Osteoblast (primary cell): ENCODE measurements at regions not wholly inside any gene's neighbourhood (a gene's known extent, or its start where the extent isn't known, plus 50 kb on each side); places are given as distances from the start of the nearest gene placed in this dataset.
"Not testable (repeated sequence)": the region's sequence is repeated elsewhere in the genome, so short reads cannot be mapped to it uniquely, and the experiment has no call there.

Experiments used
- DNase-seq: peaks from one replicate; pipeline ENCODE4 v3.0.0; 2011; ENCODE audit warnings: low spot score, mixed read lengths; ENCODE audit not compliant: insufficient read length; ENCODE audit errors: missing footprints
- H2AFZ ChIP-seq: 2 replicates; pipeline ENCODE4 v1.6.0; 2011; ENCODE audit warnings: mild to moderate bottlenecking, low read length
- H3K27ac ChIP-seq: 2 replicates; pipeline ENCODE4 v1.5.1; 2011; ENCODE audit warnings: mild to moderate bottlenecking, low read depth, low read length, moderate library complexity
- H3K27me3 ChIP-seq: 2 replicates; pipeline ENCODE4 v1.6.0; 2012; ENCODE audit warnings: mild to moderate bottlenecking, control low read depth, inconsistent platforms, low read length, moderate library complexity; ENCODE audit not compliant: insufficient read depth
- H3K36me3 ChIP-seq: 2 replicates; pipeline ENCODE4 v1.5.1; 2011; ENCODE audit warnings: mild to moderate bottlenecking, low read length, control low read depth, moderate library complexity; ENCODE audit not compliant: insufficient read depth
- H3K4me1 ChIP-seq: 2 replicates; pipeline ENCODE4 v1.5.1; 2011; ENCODE audit warnings: mild to moderate bottlenecking, low read length, control low read depth, moderate library complexity; ENCODE audit not compliant: insufficient read depth
- H3K4me2 ChIP-seq: 2 replicates; pipeline ENCODE4 v1.6.0; 2011; ENCODE audit warnings: mild to moderate bottlenecking, low read length; ENCODE audit not compliant: insufficient read depth
- H3K4me3 ChIP-seq: fragments of 200-600 bp; sonication (generic); 3 replicates; pipeline ENCODE4 v1.5.1; 2012; ENCODE audit warnings: mild to moderate bottlenecking, low read length, inconsistent platforms; ENCODE audit not compliant: insufficient read depth
- H3K79me2 ChIP-seq: 2 replicates; pipeline ENCODE4 v1.6.0; 2012; ENCODE audit warnings: mild to moderate bottlenecking, low read length, control low read depth, inconsistent platforms; ENCODE audit not compliant: insufficient read depth
- H3K9me3 ChIP-seq: 2 replicates; pipeline ENCODE4 v1.5.1; 2011; ENCODE audit warnings: low read depth, low read length, control low read depth
- H4K20me1 ChIP-seq: 2 replicates; pipeline ENCODE4 v1.6.0; 2012; ENCODE audit warnings: mild to moderate bottlenecking, low read length, control low read depth; ENCODE audit not compliant: insufficient read depth
- CTCF ChIP-seq: IDR thresholded peaks from 2 replicates; pipeline ENCODE4 v1.5.1; 2011; ENCODE audit warnings: mild to moderate bottlenecking, low read depth, low read length, moderate library complexity; ENCODE audit errors: extremely low read depth

- H3K27me3 ChIP-seq = no peaks in the 10 kb centered on the region
- no peak overlapping the region for H3K4me3 ChIP-seq
- H3K4me2 ChIP-seq = no peak overlapping the region
- H3K27ac ChIP-seq = no peak overlapping the region
- no peaks in the 10 kb centered on the region for H3K79me2 ChIP-seq
- no peaks in the 10 kb centered on the region for H3K9me3 ChIP-seq
- TF ChIP-seq CTCF = no peak
- no peak overlapping the region for H2AFZ ChIP-seq
- no peak for DNase-seq
- H3K4me1 ChIP-seq = no peaks in the 10 kb centered on the region
- H3K36me3 ChIP-seq = no peaks in the 10 kb centered on the region
- no peaks in the 10 kb centered on the region for H4K20me1 ChIP-seq
These were observed 381.9 kb upstream of the ZNF462 start for GRCh38 chr9:106481013-106481609.

- H3K4me1 ChIP-seq = no peaks in the 10 kb centered on the region
- no peaks in the 10 kb centered on the region for H3K36me3 ChIP-seq
- DNase-seq = no peak
- no peaks in the 10 kb centered on the region for H3K79me2 ChIP-seq
- H3K4me2 ChIP-seq = no peak overlapping the region
- no peak for TF ChIP-seq CTCF
- no peak overlapping the region for H3K4me3 ChIP-seq
- H3K27ac ChIP-seq = no peak overlapping the region
- H3K9me3 ChIP-seq = no peaks in the 10 kb centered on the region
- no peak overlapping the region for H2AFZ ChIP-seq
- H4K20me1 ChIP-seq = no peaks in the 10 kb centered on the region
- H3K27me3 ChIP-seq = no peaks in the 10 kb centered on the region
These were observed 380.2 kb upstream of the ZNF462 start for GRCh38 chr9:106482733-106483132.

GRCh38 chr9:106486685-106487084 lies 376.3 kb upstream of the ZNF462 start:
- H3K27ac ChIP-seq = no peak overlapping the region
- H3K4me1 ChIP-seq = no peaks in the 10 kb centered on the region
- no peak overlapping the region for H2AFZ ChIP-seq
- H3K27me3 ChIP-seq = no peaks in the 10 kb centered on the region
- H3K79me2 ChIP-seq = no peaks in the 10 kb centered on the region
- no peak for TF ChIP-seq CTCF
- no peak overlapping the region for H3K4me2 ChIP-seq
- DNase-seq = no peak
- H4K20me1 ChIP-seq = no peaks in the 10 kb centered on the region
- H3K4me3 ChIP-seq = no peak overlapping the region
- H3K36me3 ChIP-seq = no peaks in the 10 kb centered on the region
- no peaks in the 10 kb centered on the region for H3K9me3 ChIP-seq

- DNase-seq = no peak
- no peak overlapping the region for H2AFZ ChIP-seq
- no peak for TF ChIP-seq CTCF
- H3K4me2 ChIP-seq = no peak overlapping the region
- no peaks in the 10 kb centered on the region for H3K36me3 ChIP-seq
- no peaks in the 10 kb centered on the region for H4K20me1 ChIP-seq
- H3K4me3 ChIP-seq = no peak overlapping the region
- no peaks in the 10 kb centered on the region for H3K4me1 ChIP-seq
- H3K79me2 ChIP-seq = no peaks in the 10 kb centered on the region
- no peaks in the 10 kb centered on the region for H3K9me3 ChIP-seq
- H3K27ac ChIP-seq = no peak overlapping the region
- H3K27me3 ChIP-seq = no peaks in the 10 kb centered on the region
These were observed 375.7 kb upstream of the ZNF462 start for GRCh38 chr9:106487266-106487665.

GRCh38 chr9:106492126-106492525 lies 370.8 kb upstream of the ZNF462 start:
- not testable (repeated sequence) for DNase-seq, H3K27ac ChIP-seq, H4K20me1 ChIP-seq, H3K79me2 ChIP-seq, H3K36me3 ChIP-seq, H3K4me1 ChIP-seq, H3K4me2 ChIP-seq, H3K9me3 ChIP-seq, H3K27me3 ChIP-seq, H3K4me3 ChIP-seq, H2AFZ ChIP-seq
